PC-9 (cell line): ENCODE measurements at regions not wholly inside any gene's neighbourhood (a gene's known extent, or its start where the extent isn't known, plus 50 kb on each side); places are given as distances from the start of the nearest gene placed in this dataset.
A peak's percentile ranks its signal among the peaks of the same experiment; 100 is the strongest.

Experiments used
- BruUV-seq: library from RNA; stranded (reverse); fragments of 400-500 nt; replicated peaks from 2 replicates; lab custom pipeline; 2021; lab: Mats Ljungman, UMichigan
- CTCF ChIA-PET: fragments of 300-600 bp; sonication (Branson Sonifier 250); formaldehyde crosslinking; loops from one replicate; lab custom pipeline; 2022; ENCODE audit warnings: antibody characterized with exemption; lab: Charles Lee
- POLR2A ChIA-PET: fragments of 300-600 bp; sonication (Branson Sonifier 250); formaldehyde crosslinking; loops from one replicate; lab custom pipeline; 2022; ENCODE audit warnings: antibody characterized with exemption; ENCODE audit not compliant: unreplicated experiment; lab: Charles Lee
- DNase-seq, 2 experiments: peaks; one replicate each; pipeline versions ENCODE4 v3.0.0 to v3.0.0-alpha.2; 2015 to 2022; ENCODE audit warnings: mixed read lengths in 1 of 2
- H2AFZ ChIP-seq: fragments of 200-600 bp; sonication (generic); 2 replicates; pipeline ENCODE4 v1.8.1; 2017; ENCODE audit warnings: antibody characterized with exemption
- H3F3A ChIP-seq: fragments of 200-600 bp; sonication (generic); 2 replicates; pipeline ENCODE4 v1.8.1; 2017; ENCODE audit warnings: antibody characterized with exemption, mild to moderate bottlenecking, low read depth; ENCODE audit not compliant: insufficient read depth
- H3K27ac ChIP-seq: fragments of 200-600 bp; sonication (generic); 2 replicates; pipeline ENCODE4 v1.6.1; 2016; ENCODE audit warnings: mixed run types
- H3K27me3 ChIP-seq: fragments of 200-600 bp; sonication (generic); 2 replicates; pipeline ENCODE4 v1.6.1; 2016; ENCODE audit warnings: low read depth, mixed run types; ENCODE audit not compliant: insufficient read depth
- H3K36me3 ChIP-seq: fragments of 200-600 bp; sonication (generic); 2 replicates; pipeline ENCODE4 v1.6.1; 2016; ENCODE audit warnings: low read depth, mixed run types
- H3K4me1 ChIP-seq: fragments of 200-600 bp; sonication (generic); replicated peaks from 2 replicates; pipeline ENCODE4 v1.6.1; 2016; ENCODE audit warnings: mixed run types; ENCODE audit not compliant: insufficient read depth
- H3K4me2 ChIP-seq: fragments of 200-600 bp; sonication (generic); 2 replicates; pipeline ENCODE4 v1.6.1; 2017; ENCODE audit warnings: mixed run types
- H3K4me3 ChIP-seq: fragments of 200-600 bp; sonication (generic); 2 replicates; pipeline ENCODE4 v1.6.1; 2016; ENCODE audit warnings: mixed run types
- H3K79me2 ChIP-seq: fragments of 200-600 bp; sonication (generic); 2 replicates; pipeline ENCODE4 v1.6.1; 2017; ENCODE audit warnings: low read depth, mixed run types
- H3K9me2 ChIP-seq: fragments of 200-600 bp; sonication (generic); 2 replicates; pipeline ENCODE4 v1.8.1; 2017; ENCODE audit warnings: mild to moderate bottlenecking; ENCODE audit not compliant: insufficient read depth
- H3K9me3 ChIP-seq: fragments of 200-600 bp; sonication (generic); 2 replicates; pipeline ENCODE4 v1.8.1; 2016; ENCODE audit warnings: low read depth; ENCODE audit not compliant: insufficient read depth
- H4K20me1 ChIP-seq: fragments of 200-600 bp; sonication (generic); 2 replicates; pipeline ENCODE4 v1.8.1; 2017; ENCODE audit not compliant: insufficient read depth
- EZH2 ChIP-seq: fragments of 200-600 bp; sonication (generic); IDR thresholded peaks from 2 replicates; pipeline ENCODE4 v1.8.0; 2017; ENCODE audit warnings: antibody characterized with exemption, low read depth
- intact Hi-C: fragments of 100-400 bp; cut with micrococcal nuclease; formaldehyde crosslinking; loops from one replicate; pipeline ENCODE4 v1.10.0; 2022; ENCODE audit not compliant: unreplicated experiment
- TF ChIP-seq, protein P1 (sequence below): fragments of 200-600 bp; sonication (generic); conservative IDR thresholded peaks from 2 replicates; pipeline ENCODE4 v1.6.1; 2017; ENCODE audit warnings: mixed run types, antibody characterized with exemption, mild to moderate bottlenecking, moderate library complexity

DNA sequence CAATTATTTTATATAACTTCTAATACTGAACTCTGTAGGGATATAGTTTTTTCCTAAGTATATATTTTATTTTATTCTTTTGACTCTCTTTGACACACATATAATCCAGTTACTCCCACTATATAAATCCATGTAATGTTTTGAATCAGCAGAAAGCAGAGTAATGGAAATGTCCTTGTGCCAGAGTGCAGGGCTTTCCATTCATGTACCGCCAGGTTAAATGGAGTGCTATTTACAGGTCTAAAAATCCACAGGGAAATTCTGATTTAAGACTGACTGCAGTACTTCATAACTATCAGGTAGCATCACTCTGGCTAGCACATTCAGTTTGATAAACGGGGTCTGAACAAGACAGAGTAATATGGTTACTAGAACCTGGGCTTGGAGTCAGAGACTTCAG, 626.8 kb downstream of the COL12A1 start:
- ChIA-PET POLR2A (no interaction called here), CTCF (no interaction called here)
- Histone ChIP-seq H3K27ac (0 out of 2 replicates have a peak overlapping the region, but pooled peaks have one; percentile 11), H3K79me2 (no peaks in the 10 kb centered on the region), H3K4me3 (no peak overlapping the region), H2AFZ (peak overlapping the region; percentile 68; the same call in 1 of the 2 replicates), H3K9me3 (no peaks in the 10 kb centered on the region), H3F3A (no peaks in the 10 kb centered on the region), H3K36me3 (no peaks in the 10 kb centered on the region), H3K27me3 (no peaks in the 10 kb centered on the region), H3K4me2 (no peak overlapping the region), H3K4me1 (peaks cover 8% of the 10 kb centered on the region), H3K9me2 (no peaks in the 10 kb centered on the region), H4K20me1 (no peaks in the 10 kb centered on the region)
- intact Hi-C loops, result loop anchor here (5.0 to 10.0 kb wide), 2 partner anchors 628 to 834 kb away; partner anchors contain the start of gene COL12A1
- DNase-seq, result no peak
- TF ChIP-seq, protein P1, sequence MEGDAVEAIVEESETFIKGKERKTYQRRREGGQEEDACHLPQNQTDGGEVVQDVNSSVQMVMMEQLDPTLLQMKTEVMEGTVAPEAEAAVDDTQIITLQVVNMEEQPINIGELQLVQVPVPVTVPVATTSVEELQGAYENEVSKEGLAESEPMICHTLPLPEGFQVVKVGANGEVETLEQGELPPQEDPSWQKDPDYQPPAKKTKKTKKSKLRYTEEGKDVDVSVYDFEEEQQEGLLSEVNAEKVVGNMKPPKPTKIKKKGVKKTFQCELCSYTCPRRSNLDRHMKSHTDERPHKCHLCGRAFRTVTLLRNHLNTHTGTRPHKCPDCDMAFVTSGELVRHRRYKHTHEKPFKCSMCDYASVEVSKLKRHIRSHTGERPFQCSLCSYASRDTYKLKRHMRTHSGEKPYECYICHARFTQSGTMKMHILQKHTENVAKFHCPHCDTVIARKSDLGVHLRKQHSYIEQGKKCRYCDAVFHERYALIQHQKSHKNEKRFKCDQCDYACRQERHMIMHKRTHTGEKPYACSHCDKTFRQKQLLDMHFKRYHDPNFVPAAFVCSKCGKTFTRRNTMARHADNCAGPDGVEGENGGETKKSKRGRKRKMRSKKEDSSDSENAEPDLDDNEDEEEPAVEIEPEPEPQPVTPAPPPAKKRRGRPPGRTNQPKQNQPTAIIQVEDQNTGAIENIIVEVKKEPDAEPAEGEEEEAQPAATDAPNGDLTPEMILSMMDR, result no peak
- TF ChIP-seq EZH2, result no peak
- BruUV-seq, result no TSS peak

DNA sequence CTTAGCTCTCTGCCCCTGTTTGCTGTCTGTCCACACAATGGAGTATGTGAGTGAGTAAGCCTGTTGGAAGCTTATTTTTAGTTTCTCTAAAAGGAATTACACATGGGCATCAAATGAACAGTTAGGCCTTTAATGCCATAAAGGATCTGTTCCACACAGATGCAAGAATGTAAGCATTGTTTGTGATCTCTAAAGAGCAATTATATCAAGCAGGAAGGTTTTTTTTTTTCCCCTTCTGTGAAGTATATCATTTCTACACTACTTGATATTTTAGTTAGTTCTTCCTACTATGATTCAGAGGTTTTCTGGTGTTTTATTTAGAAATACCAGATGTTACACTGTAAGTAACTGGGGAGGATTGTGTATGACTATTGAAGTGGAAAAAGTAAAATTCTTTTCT, 627.5 kb downstream of the COL12A1 start:
- no peak overlapping the region for H3K4me3 ChIP-seq
- peaks cover 8% of the 10 kb centered on the region for H3K4me1 ChIP-seq
- no peaks in the 10 kb centered on the region for H4K20me1 ChIP-seq
- H3K36me3 ChIP-seq, result no peaks in the 10 kb centered on the region
- H3K79me2 ChIP-seq, result no peaks in the 10 kb centered on the region
- no peaks in the 10 kb centered on the region for H3K27me3 ChIP-seq
- no peaks in the 10 kb centered on the region for H3K9me2 ChIP-seq
- H2AFZ ChIP-seq, result peak overlapping the region; percentile 68
- no peaks in the 10 kb centered on the region for H3K9me3 ChIP-seq
- H3F3A ChIP-seq, result no peaks in the 10 kb centered on the region
- CTCF ChIA-PET, result interaction anchor here (0.7 kb wide), 1 partner anchor 166 kb away, joined by 3 read pairs; no protein-coding TSS in a partner anchor
- peak in 1 of 2 experiments; percentile 62 for DNase-seq
- H3K4me2 ChIP-seq, result no peak overlapping the region
- TF ChIP-seq EZH2, result no peak
- TF ChIP-seq, protein P1, result no peak
- BruUV-seq, result no TSS peak
- POLR2A ChIA-PET, result interaction anchor here (0.7 kb wide), 1 partner anchor 231 kb away, joined by 24 read pairs; no protein-coding TSS in a partner anchor
- peak overlapping the region; percentile 11 for H3K27ac ChIP-seq
- intact Hi-C loops, result loop anchor here (5.0 to 10.0 kb wide), 2 partner anchors 629 to 834 kb away; partner anchors contain the start of gene COL12A1

DNA sequence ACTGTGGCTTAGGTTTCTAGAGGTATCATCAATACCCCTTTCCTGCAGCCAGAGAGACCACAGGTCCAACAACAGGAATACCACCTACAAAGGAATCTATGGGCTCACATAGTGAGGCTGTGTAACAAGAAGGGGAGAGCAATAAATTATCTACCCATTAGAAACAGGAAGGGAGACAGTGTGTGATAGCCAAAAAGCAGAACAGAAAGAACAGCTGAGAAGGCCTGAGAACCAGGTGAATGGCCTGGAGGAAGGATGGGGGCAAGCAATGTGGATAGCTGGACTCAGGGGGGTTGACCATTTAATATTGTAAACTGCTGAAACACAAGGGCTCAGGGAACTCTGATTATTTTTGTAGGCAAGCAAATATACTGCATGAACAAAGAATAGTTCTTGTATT, 628.2 kb downstream of the COL12A1 start:
- Histone ChIP-seq H3K79me2 (no peaks in the 10 kb centered on the region), H3F3A (no peaks in the 10 kb centered on the region), H2AFZ (no peak overlapping the region), H3K27ac (no peak overlapping the region), H3K9me3 (no peaks in the 10 kb centered on the region), H3K36me3 (no peaks in the 10 kb centered on the region), H3K4me2 (no peak overlapping the region), H3K4me1 (peaks cover 8% of the 10 kb centered on the region), H3K27me3 (no peaks in the 10 kb centered on the region), H3K4me3 (no peak overlapping the region), H3K9me2 (no peaks in the 10 kb centered on the region), H4K20me1 (no peaks in the 10 kb centered on the region)
- no peak for DNase-seq
- CTCF ChIA-PET, result interaction anchor here (0.7 kb wide), 1 partner anchor 165 kb away, joined by 3 read pairs; no protein-coding TSS in a partner anchor
- no peak for TF ChIP-seq EZH2
- TF ChIP-seq, protein P1, result no peak
- intact Hi-C loops, result loop anchor here (5.0 to 10.0 kb wide), 2 partner anchors 630 to 833 kb away; partner anchors contain the start of gene COL12A1
- POLR2A ChIA-PET, result no interaction called here
- BruUV-seq, result no TSS peak
